GM12878 (cell line): ENCODE measurements at regions not wholly inside any gene's neighbourhood (a gene's known extent, or its start where the extent isn't known, plus 50 kb on each side); places are given as distances from the start of the nearest gene placed in this dataset.

ENCODE experiments used
- ATAC-seq: fragments of 200-7000 bp; cut with Tn5 transposase; 3 replicates; pipeline ENCODE4 v1.9.1; 2020; ENCODE audit warnings: mild to moderate bottlenecking, moderate library complexity
- BruUV-seq: library from RNA; stranded (reverse); fragments of 400-500 nt; replicated peaks from 2 replicates; lab custom pipeline; 2021; lab: Mats Ljungman, UMichigan
- CTCF ChIA-PET: fragments of 300-600 bp; sonication (Branson Sonifier 250); formaldehyde crosslinking; extraction: SDS; loops from one replicate; lab custom pipeline; 2021; ENCODE audit warnings: inconsistent platforms; lab: Yijun Ruan, JAX
- POLR2A ChIA-PET: fragments of 350-600 bp; formaldehyde crosslinking; extraction: SDS; loops from one replicate; lab custom pipeline; 2021; ENCODE audit warnings: inconsistent platforms; lab: Charles Lee
- RAD21 ChIA-PET: fragments of 300-600 bp; sonication (Branson Sonifier 250); formaldehyde crosslinking; loops from one replicate; lab custom pipeline; 2023; ENCODE audit warnings: antibody characterized with exemption; ENCODE audit not compliant: unreplicated experiment; lab: Charles Lee
- SMC1A ChIA-PET: fragments of 300-600 bp; sonication (Branson Sonifier 250); formaldehyde crosslinking; loops from one replicate; lab custom pipeline; 2023; ENCODE audit not compliant: unreplicated experiment, uncharacterized antibody; lab: Charles Lee
- DNase-seq: peaks from one replicate; pipeline ENCODE4 v3.0.0-alpha.2; 2011; ENCODE audit warnings: low read depth, low spot score
- FAIRE-seq: peaks from 3 replicates; lab custom pipeline; 2011; peaks lifted over from hg19 to GRCh38; lab: Jason Lieb, UNC
- H2AFZ ChIP-seq: 2 replicates; pipeline ENCODE4 v1.6.0; 2011; ENCODE audit warnings: low read depth, low read length, control low read depth; ENCODE audit not compliant: control insufficient read depth
- H3K27ac ChIP-seq: 2 replicates; pipeline ENCODE4 v1.5.1; 2011; ENCODE audit warnings: control low read depth; ENCODE audit not compliant: control insufficient read depth, insufficient read depth
- H3K27me3 ChIP-seq, 2 experiments: replicated peaks in 1 of 2; 2 replicates each; pipeline versions ENCODE4 v1.6.0 to v1.6.1; 2011; ENCODE audit warnings: low read length in 1 of 2; ENCODE audit not compliant: control insufficient read depth in 2 of 2, insufficient read depth in 2 of 2
- H3K36me3 ChIP-seq, 2 experiments: 2 replicates each; pipeline ENCODE4 v1.5.1; 2011; ENCODE audit warnings: low read length in 1 of 2; ENCODE audit not compliant: control insufficient read depth in 2 of 2, insufficient read depth in 2 of 2
- H3K4me1 ChIP-seq: 2 replicates; pipeline ENCODE4 v1.6.1; 2011; ENCODE audit warnings: mild to moderate bottlenecking, low read length, moderate library complexity, mixed read lengths; ENCODE audit not compliant: control insufficient read depth, insufficient read depth
- H3K4me2 ChIP-seq: 2 replicates; pipeline ENCODE4 v1.6.0; 2011; ENCODE audit warnings: control low read depth; ENCODE audit not compliant: control insufficient read depth, insufficient read depth
- H3K4me3 ChIP-seq: fragments of 200-600 bp; sonication (generic); 2 replicates; pipeline ENCODE4 v1.5.1; 2016
- H3K79me2 ChIP-seq: 2 replicates; pipeline ENCODE4 v1.6.0; 2011; ENCODE audit warnings: low read length; ENCODE audit not compliant: control insufficient read depth, insufficient read depth
- H3K9ac ChIP-seq: 2 replicates; pipeline ENCODE4 v1.8.0; 2011; ENCODE audit warnings: low read length, control low read depth, mixed read lengths; ENCODE audit not compliant: control insufficient read depth, insufficient read depth
- H3K9me3 ChIP-seq: replicated peaks from 3 replicates; pipeline ENCODE4 v1.5.1; 2011; ENCODE audit warnings: mild to moderate bottlenecking, low read length; ENCODE audit not compliant: control insufficient read depth, insufficient read depth
- H4K20me1 ChIP-seq: 2 replicates; pipeline ENCODE4 v1.6.0; 2011; ENCODE audit not compliant: control insufficient read depth, insufficient read depth
- BMI1 ChIP-seq: fragments of 450-650 bp; IDR thresholded peaks from 2 replicates; pipeline ENCODE4 v1.6.1; 2016; ENCODE audit warnings: mild to moderate bottlenecking, moderate library complexity, borderline replicate concordance
- CEBPB ChIP-seq, 2 experiments: fragments of 150-350 bp in 1 of 2; IDR thresholded peaks; 2 replicates each; pipeline ENCODE4 v1.6.1; 2012 to 2014; ENCODE audit warnings: low read depth in 2 of 2, low read length in 2 of 2, borderline replicate concordance in 1 of 2, inconsistent platforms in 1 of 2
- IRF3 ChIP-seq: fragments of 450-650 bp; IDR thresholded peaks from 2 replicates; pipeline ENCODE4 v1.6.1; 2014; ENCODE audit warnings: mild to moderate bottlenecking
- MTA3 ChIP-seq: IDR thresholded peaks from 2 replicates; pipeline ENCODE4 v1.6.1; 2012; ENCODE audit warnings: low read length, inconsistent platforms, borderline replicate concordance
- RCOR1 ChIP-seq: conservative IDR thresholded peaks from 2 replicates; pipeline ENCODE4 v1.6.1; 2012; ENCODE audit warnings: low read depth, low read length, improper control_type of control experiment
- REST ChIP-seq: IDR thresholded peaks from 2 replicates; pipeline ENCODE4 v1.6.1; 2012; ENCODE audit warnings: mild to moderate bottlenecking, low read depth, low read length
- ZNF687 ChIP-seq: fragments of 450-650 bp; IDR thresholded peaks from 2 replicates; pipeline ENCODE4 v1.6.1; 2017; ENCODE audit warnings: mild to moderate bottlenecking, moderate library complexity
- WGBS: methylation state at CpG from one replicate; pipeline ENCODE4 v1.1.6; 2016; ENCODE audit warnings: low lambda C conversion rate; ENCODE audit not compliant: insufficient replicate concordance, insufficient coverage; ENCODE audit errors: missing lambda C conversion rate; 5-methylcytosine and 5-hydroxymethylcytosine counted together
- in situ Hi-C: fragments of 300-500 bp; cut with MboI; formaldehyde crosslinking; loops from 9 replicates; pipeline ENCODE4 v1.14.3; 2018; ENCODE audit warnings: mixed read lengths
- intact Hi-C: fragments of 100-400 bp; cut with micrococcal nuclease; formaldehyde crosslinking; loops from one replicate; pipeline ENCODE4 v1.14.2; 2022; ENCODE audit not compliant: unreplicated experiment

GRCh38 chr5:155101697-155102096 is 88.1 kb downstream of the KIF4B start:
- no TSS peak for BruUV-seq
- 23% methylated on average over 2 of the region's 2 CpGs for WGBS
- Histone ChIP-seq H3K36me3 (no peaks in the 10 kb centered on the region), H3K4me2 (no peak overlapping the region), H2AFZ (no peak overlapping the region), H3K9me3 (no peaks in the 10 kb centered on the region), H4K20me1 (no peaks in the 10 kb centered on the region), H3K27me3 (peaks cover 0 to 2% of the 10 kb centered on the region in 2 experiments), H3K4me3 (no peak overlapping the region), H3K4me1 (no peaks in the 10 kb centered on the region), H3K9ac (no peak overlapping the region), H3K79me2 (no peaks in the 10 kb centered on the region), H3K27ac (no peak overlapping the region)
- ChIA-PET RAD21 (interaction anchor here (0.5 kb wide), 1 partner anchor 50 kb away, joined by 3 read pairs; no protein-coding TSS in a partner anchor), POLR2A (no interaction called here), CTCF (no interaction called here), SMC1A (no interaction called here)
- in situ Hi-C loops (no loop called here), intact Hi-C loops (no loop called here)
- DNase-seq, result no peak
- TF ChIP-seq IRF3, result no peak
- no peak for TF ChIP-seq MTA3
- TF ChIP-seq CEBPB (IDR thresholded peaks at IDR 0.05; ENCODE audit: borderline replicate concordance in 1 of 2, low read depth in 2 of 2, low read length in 2 of 2), result no peak
- no peak for TF ChIP-seq RCOR1
- no peak for TF ChIP-seq REST
- no peak for TF ChIP-seq BMI1
- no peak for TF ChIP-seq ZNF687
- ATAC-seq, result no peak
- FAIRE-seq, result no peak
